Effector CD8-positive, alpha-beta T cell (primary cell): ENCODE measurements at regions not wholly inside any gene's neighbourhood (a gene's known extent, or its start where the extent isn't known, plus 50 kb on each side); places are given as distances from the start of the nearest gene placed in this dataset.

Experiments used
- DNase-seq: peaks from one replicate; lab custom pipeline; 2025; lab: John Stamatoyannopoulos, UW

- no peak for DNase-seq
Observed at GRCh38 chr11:87428266-87428665, 390.5 kb downstream of the TMEM135 start.

GRCh38 chr11:87425943-87426342 lies 388.2 kb downstream of the TMEM135 start:
- DNase-seq: no peak

- no peak for DNase-seq
Observed at GRCh38 chr11:87425391-87425790, 387.7 kb downstream of the TMEM135 start.

- no peak for DNase-seq
Observed at GRCh38 chr11:87423161-87423560, 385.4 kb downstream of the TMEM135 start.

GRCh38 chr11:87422566-87422965 lies 384.8 kb downstream of the TMEM135 start:
- no peak for DNase-seq

GRCh38 chr11:87421422-87421821 lies 383.7 kb downstream of the TMEM135 start:
- no peak for DNase-seq

- no peak for DNase-seq
Observed at GRCh38 chr11:87417951-87418350, 380.2 kb downstream of the TMEM135 start.

GRCh38 chr11:87405843-87406242 lies 368.1 kb downstream of the TMEM135 start:
- no peak for DNase-seq

- no peak for DNase-seq
Observed at GRCh38 chr11:87405356-87405755, 367.6 kb downstream of the TMEM135 start.

- DNase-seq: no peak
Observed at GRCh38 chr11:87401653-87402052, 363.9 kb downstream of the TMEM135 start.

GRCh38 chr11:87399341-87399740 lies 361.6 kb downstream of the TMEM135 start:
- DNase-seq: no peak

GRCh38 chr11:87398931-87399330 lies 361.2 kb downstream of the TMEM135 start:
- no peak for DNase-seq

GRCh38 chr11:87397011-87397865 lies 359.5 kb downstream of the TMEM135 start:
- no peak for DNase-seq

GRCh38 chr11:87394924-87395323 lies 357.2 kb downstream of the TMEM135 start:
- DNase-seq: no peak

- DNase-seq: no peak
Observed at GRCh38 chr11:87392665-87393064, 354.9 kb downstream of the TMEM135 start.

GRCh38 chr11:87391496-87391895 lies 353.8 kb downstream of the TMEM135 start:
- DNase-seq: no peak

GRCh38 chr11:87384078-87384729 lies 346.5 kb downstream of the TMEM135 start:
- no peak for DNase-seq

- DNase-seq: no peak
Observed at GRCh38 chr11:87374038-87374807, 336.5 kb downstream of the TMEM135 start.
